Endothelial cell (in vitro differentiated cells): ENCODE measurements at regions not wholly inside any gene's neighbourhood (a gene's known extent, or its start where the extent isn't known, plus 50 kb on each side); places are given as distances from the start of the nearest gene placed in this dataset.
A peak's percentile ranks its signal among the peaks of the same experiment; 100 is the strongest.
"Not testable (repeated sequence)": the region's sequence is repeated elsewhere in the genome, so short reads cannot be mapped to it uniquely, and the experiment has no call there.

ENCODE experiments used
- DNase-seq: peaks from one replicate; pipeline ENCODE4 v3.0.0; 2021; ENCODE audit warnings: low spot score
- H3K27ac Mint-ChIP-seq: one replicate; pipeline ENCODE4 v1.8.0; 2021; ENCODE audit warnings: mixed read lengths, inconsistent platforms; ENCODE audit not compliant: unreplicated experiment
- H3K27me3 Mint-ChIP-seq: one replicate; pipeline ENCODE4 v1.8.0; 2021; ENCODE audit warnings: mild to moderate bottlenecking, moderate library complexity, mixed read lengths, inconsistent platforms; ENCODE audit not compliant: unreplicated experiment
- H3K36me3 Mint-ChIP-seq: one replicate; pipeline ENCODE4 v1.8.0; 2021; ENCODE audit warnings: mild to moderate bottlenecking, low read depth, mixed read lengths, inconsistent platforms; ENCODE audit not compliant: unreplicated experiment
- H3K4me1 Mint-ChIP-seq: one replicate; pipeline ENCODE4 v1.8.0; 2021; ENCODE audit warnings: mild to moderate bottlenecking, mixed read lengths, inconsistent platforms; ENCODE audit not compliant: unreplicated experiment
- H3K4me3 Mint-ChIP-seq: one replicate; pipeline ENCODE4 v1.8.0; 2021; ENCODE audit warnings: mild to moderate bottlenecking, mixed read lengths, inconsistent platforms; ENCODE audit not compliant: unreplicated experiment
- H3K9me3 Mint-ChIP-seq: one replicate; pipeline ENCODE4 v1.8.0; 2021; ENCODE audit warnings: mixed read lengths, inconsistent platforms; ENCODE audit not compliant: unreplicated experiment
- CTCF ChIP-seq: fragments of 200-600 bp; sonication (generic); IDR thresholded peaks from one replicate; pipeline ENCODE4 v1.5.0; 2021; ENCODE audit warnings: antibody characterized with exemption; ENCODE audit not compliant: unreplicated experiment

GRCh38 chr13:24599019-24599791, 81.0 kb upstream of the ATP12A start:
- not testable (repeated sequence) for H3K4me3 Mint-ChIP-seq, H3K4me1 Mint-ChIP-seq, H3K9me3 Mint-ChIP-seq, DNase-seq, H3K27me3 Mint-ChIP-seq, H3K36me3 Mint-ChIP-seq
- H3K27ac Mint-ChIP-seq: peak overlapping the region; percentile 32

- H3K36me3 Mint-ChIP-seq: no peaks in the 10 kb centered on the region
- no peaks in the 10 kb centered on the region for H3K27me3 Mint-ChIP-seq
- no peak overlapping the region for H3K27ac Mint-ChIP-seq
- H3K4me1 Mint-ChIP-seq: no peaks in the 10 kb centered on the region
- DNase-seq: no peak
- H3K9me3 Mint-ChIP-seq: no peaks in the 10 kb centered on the region
- H3K4me3 Mint-ChIP-seq: no peak overlapping the region
- TF ChIP-seq CTCF: no peak
These were observed 74.3 kb upstream of the ATP12A start for GRCh38 chr13:24605923-24606372.

- H3K4me1 Mint-ChIP-seq: no peaks in the 10 kb centered on the region
- H3K9me3 Mint-ChIP-seq: no peaks in the 10 kb centered on the region
- TF ChIP-seq CTCF: no peak
- H3K36me3 Mint-ChIP-seq: no peaks in the 10 kb centered on the region
- no peak for DNase-seq
- no peak overlapping the region for H3K4me3 Mint-ChIP-seq
- no peaks in the 10 kb centered on the region for H3K27me3 Mint-ChIP-seq
- no peak overlapping the region for H3K27ac Mint-ChIP-seq
These were observed 73.6 kb upstream of the ATP12A start for GRCh38 chr13:24606486-24607170.

- Mint-ChIP-seq H3K9me3 (no peaks in the 10 kb centered on the region), H3K4me1 (peaks cover 3% of the 10 kb centered on the region), H3K27me3 (peaks cover 2% of the 10 kb centered on the region), H3K36me3 (no peaks in the 10 kb centered on the region), H3K27ac (no peak overlapping the region), H3K4me3 (no peak overlapping the region)
- TF ChIP-seq CTCF: no peak
- no peak for DNase-seq
These were observed 69.3 kb upstream of the ATP12A start for GRCh38 chr13:24610956-24611355.

GRCh38 chr13:24612726-24613125, 67.5 kb upstream of the ATP12A start:
- DNase-seq: no peak
- Mint-ChIP-seq H3K4me1 (peaks cover 3% of the 10 kb centered on the region), H3K4me3 (no peak overlapping the region), H3K27me3 (peaks cover 2% of the 10 kb centered on the region), H3K36me3 (no peaks in the 10 kb centered on the region), H3K9me3 (no peaks in the 10 kb centered on the region), H3K27ac (no peak overlapping the region)
- no peak for TF ChIP-seq CTCF
